ELR (cell line): ENCODE measurements at regions not wholly inside any gene's neighbourhood (a gene's known extent, or its start where the extent isn't known, plus 50 kb on each side); places are given as distances from the start of the nearest gene placed in this dataset.
"Not testable (repeated sequence)": the region's sequence is repeated elsewhere in the genome, so short reads cannot be mapped to it uniquely, and the experiment has no call there.

Experiments
- DNase-seq: peaks from one replicate; pipeline ENCODE4 v3.0.0-alpha.2; 2015; ENCODE audit warnings: low read depth

DNA sequence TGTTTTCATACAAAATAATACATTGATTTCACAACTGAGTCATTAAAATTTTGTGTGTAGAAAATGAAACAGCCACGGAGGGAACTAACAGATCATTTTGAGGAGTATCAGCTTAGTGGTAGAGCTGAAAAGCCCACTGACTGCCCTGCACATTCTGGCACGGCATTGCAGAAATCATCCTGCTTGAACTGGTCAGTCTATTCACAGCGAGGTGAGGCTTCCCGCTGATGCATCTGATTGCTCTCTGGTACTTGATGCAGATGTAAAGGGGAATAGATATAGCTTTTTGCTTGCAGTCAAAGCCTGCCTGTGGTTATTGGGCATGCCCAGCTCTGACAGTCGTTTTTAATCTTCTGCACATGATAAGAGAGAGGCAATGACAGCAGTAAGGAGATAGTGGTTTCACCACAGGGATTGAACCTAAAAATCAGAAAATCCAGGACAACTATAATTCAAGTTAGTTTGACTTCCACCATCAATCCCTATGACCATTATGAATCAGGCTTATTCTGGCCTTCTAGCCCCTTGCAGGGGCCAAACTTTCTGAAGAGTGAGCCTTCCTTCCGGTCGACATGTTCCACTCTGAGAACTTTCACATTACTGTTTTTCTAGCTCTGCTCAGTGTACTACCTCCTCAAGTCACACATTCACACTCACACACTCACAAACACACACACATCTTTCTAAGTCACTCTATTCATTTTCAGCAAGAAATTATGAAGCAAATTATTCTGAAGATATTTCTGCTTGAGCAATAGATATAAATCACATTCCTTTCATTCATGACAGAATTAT lies 782.8 kb upstream of the NUDT12 start:
- no peak for DNase-seq

- peak; percentile 48 for DNase-seq
Observed at GRCh38 chr5:104344809-104345208, 782.2 kb upstream of the NUDT12 start.

DNA sequence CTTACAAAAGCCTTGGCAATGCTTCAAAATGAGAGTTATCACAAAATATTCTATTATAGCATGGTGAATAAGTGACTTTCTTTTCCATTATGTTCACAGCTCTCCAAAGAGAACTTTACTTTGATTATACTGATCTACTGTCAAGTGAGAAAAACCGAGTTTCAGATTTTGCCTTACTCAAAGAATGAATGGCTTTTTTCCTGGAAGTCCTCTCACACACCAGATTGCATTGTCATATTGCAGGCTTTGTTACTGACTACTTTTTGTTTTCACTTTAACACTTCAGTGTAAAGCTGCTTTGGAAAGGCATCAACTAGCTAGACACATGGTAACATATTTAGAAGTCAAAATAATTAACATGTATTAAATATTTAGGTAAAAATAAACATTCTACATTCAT lies 765.2 kb upstream of the NUDT12 start:
- no peak for DNase-seq

DNA sequence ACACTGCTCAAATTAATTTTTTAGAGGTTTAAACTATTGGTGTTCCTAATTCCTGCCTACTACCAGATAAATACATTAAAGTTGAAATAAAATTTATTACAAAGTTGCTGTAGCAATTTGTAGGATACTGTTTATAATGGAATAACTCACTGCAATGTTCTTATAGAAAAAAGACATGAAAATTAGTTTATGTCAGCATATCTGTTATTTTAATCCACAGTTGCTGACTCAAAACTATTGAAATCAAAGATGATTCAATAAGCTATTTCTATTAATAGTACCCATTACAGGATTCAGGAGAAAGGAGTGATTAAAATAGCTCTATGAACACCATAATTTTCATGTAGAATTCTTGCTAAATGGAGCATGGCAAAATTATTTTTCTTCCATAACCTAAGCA lies 764.4 kb upstream of the NUDT12 start:
- no peak for DNase-seq

DNA sequence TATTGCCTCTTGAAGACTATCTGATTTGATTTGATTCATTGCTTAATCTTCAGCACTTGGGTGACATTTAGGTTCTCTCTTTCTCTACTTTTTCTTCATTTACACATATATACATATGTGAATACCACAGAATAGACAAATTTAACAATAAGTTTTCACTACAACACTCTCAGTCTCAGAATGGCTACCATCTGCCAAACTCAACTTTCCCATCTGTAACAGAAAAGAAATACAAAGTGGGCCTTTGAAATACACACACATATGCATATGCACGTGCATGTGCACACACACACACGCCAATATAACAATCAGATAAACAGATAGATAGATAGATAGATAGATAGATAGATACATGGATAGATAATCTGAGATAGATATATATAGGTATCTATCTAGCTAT lies 762.8 kb upstream of the NUDT12 start:
- DNase-seq, result no peak

GRCh38 chr5:104316676-104317075 lies 754.1 kb upstream of the NUDT12 start:
- DNase-seq, result not testable (repeated sequence)

DNA sequence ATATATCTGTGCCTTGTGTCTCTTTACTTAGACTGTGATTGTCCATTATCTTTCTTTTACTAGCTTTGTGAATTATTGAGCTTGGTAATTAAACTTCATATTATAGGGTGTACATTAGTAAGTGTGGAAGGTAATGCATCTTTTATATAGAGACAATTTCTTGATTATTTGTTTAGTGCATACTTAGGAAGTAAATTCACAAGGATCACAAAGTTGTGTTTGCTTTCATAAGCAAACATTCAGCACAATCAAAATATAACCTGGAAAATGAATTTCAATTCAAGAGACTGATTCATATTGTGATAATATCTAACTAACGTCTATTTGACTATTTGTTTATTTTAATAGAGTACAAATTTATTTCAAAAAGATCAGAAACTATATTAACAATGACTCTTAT lies 749.9 kb upstream of the NUDT12 start:
- DNase-seq, result no peak

- DNase-seq, result no peak
Observed at GRCh38 chr5:104305602-104306001, 743.0 kb upstream of the NUDT12 start.

GRCh38 chr5:104299998-104300706 lies 737.6 kb upstream of the NUDT12 start:
- DNase-seq, result no peak

GRCh38 chr5:104298518-104298917 lies 735.9 kb upstream of the NUDT12 start:
- DNase-seq, result no peak

GRCh38 chr5:104297076-104297475 lies 734.5 kb upstream of the NUDT12 start:
- peak; percentile 46 for DNase-seq

DNA sequence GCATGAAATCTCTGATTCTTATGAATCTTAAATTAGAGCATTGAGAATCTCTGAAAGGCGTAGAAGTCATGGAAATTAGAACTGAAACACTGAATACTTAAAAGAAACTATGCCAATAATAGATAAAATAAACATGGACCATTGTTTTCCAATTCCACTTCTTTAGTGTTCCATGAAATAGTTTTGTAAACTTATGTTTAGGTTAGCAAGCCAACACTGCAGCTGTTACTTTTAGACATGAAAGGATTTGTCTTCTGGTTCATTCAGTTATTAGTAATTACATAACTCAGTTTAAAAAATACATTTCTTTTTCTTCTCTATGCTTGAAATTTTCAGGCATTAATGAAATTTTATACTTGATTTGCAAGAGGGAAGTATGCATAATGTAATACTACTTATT lies 733.4 kb upstream of the NUDT12 start:
- no peak for DNase-seq

DNA sequence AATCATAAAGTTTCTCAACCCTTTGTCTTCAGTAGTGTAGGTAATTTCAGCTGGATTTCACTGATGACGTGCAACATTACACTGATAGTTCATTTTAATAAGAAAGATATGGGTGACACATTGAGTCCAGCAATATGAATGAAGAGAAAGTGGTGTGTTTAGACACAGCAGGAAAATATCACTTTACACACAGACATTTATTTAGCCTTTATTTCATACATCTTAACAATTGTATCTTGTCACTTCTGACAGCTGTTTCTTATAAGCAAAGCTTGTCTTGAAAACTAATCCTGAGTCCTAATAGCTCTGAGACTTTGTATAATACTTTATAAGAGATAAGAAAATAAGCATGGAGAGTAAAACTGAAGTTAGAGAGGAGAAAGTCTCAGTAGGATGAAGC lies 720.5 kb upstream of the NUDT12 start:
- no peak for DNase-seq

DNA sequence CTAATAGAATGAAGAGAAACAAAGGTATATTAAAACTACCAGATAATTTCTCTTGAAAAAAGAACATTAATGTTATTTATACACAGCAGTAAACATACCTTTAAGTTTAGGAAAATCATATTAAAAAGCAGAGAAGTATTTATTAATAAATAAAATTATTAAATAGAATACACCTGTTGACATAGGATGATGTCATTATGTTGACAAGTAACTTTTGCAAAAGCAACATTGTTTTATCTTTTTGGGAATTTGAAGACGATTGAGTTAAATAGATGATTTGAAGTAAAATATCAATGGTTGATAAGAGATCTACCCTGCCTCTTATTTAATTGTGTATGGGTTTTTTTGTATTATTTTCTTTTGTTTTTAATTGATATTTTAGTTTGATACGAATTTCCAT lies 711.1 kb upstream of the NUDT12 start:
- no peak for DNase-seq

GRCh38 chr5:104267320-104268015 lies 704.9 kb upstream of the NUDT12 start:
- DNase-seq, result no peak

- no peak for DNase-seq
Observed at GRCh38 chr5:104266161-104266560, 703.6 kb upstream of the NUDT12 start.

GRCh38 chr5:104265531-104266140 lies 703.0 kb upstream of the NUDT12 start:
- DNase-seq, result no peak

GRCh38 chr5:104247260-104247659 lies 684.7 kb upstream of the NUDT12 start:
- DNase-seq, result no peak

DNA sequence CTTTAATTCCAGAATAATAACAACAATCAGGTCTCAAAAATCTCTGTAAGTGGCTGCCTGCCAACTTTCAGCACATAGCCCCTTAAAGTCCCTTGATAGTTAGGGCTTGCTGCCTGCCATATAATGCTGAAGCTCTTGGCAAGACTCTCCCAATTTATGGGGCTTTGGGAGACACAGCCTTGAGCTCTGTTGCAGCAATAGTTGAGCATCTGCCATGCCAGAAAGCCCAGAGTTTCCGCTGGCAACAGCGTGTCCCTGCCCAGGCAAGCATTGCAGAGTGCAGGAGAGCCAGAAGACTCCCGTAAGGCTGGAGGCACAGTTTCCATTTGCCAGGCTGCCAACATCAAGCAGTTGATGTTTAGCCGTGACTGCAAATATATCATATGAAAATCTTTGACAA lies 678.5 kb upstream of the NUDT12 start:
- peak; percentile 10 for DNase-seq

- DNase-seq, result peak; percentile 23
Observed at GRCh38 chr5:104237586-104237985, 675.0 kb upstream of the NUDT12 start.

GRCh38 chr5:104223885-104224773 lies 661.5 kb upstream of the NUDT12 start:
- DNase-seq, result no peak

DNA sequence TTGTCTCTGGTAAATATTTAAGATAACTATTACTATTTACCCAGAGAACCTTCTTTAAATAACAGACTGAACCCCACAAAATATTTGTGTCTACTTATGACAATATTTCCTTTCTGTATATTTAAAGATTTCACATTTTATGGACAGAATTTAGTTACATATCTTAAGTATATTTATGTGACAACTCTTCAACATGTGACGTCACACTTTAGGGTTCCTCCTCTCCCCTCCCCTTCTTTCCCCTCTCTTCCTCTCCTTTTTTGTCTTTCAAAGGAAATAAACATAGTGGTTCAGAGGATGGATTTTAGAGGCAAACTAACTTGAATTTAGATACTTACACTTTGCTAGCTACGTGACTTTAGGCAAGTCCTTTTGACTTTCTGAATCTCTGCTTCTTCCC lies 655.6 kb upstream of the NUDT12 start:
- no peak for DNase-seq
